Kidney tubule cell (primary cell): ENCODE measurements at regions not wholly inside any gene's neighbourhood (a gene's known extent, or its start where the extent isn't known, plus 50 kb on each side); places are given as distances from the start of the nearest gene placed in this dataset.
"Not testable (repeated sequence)": the region's sequence is repeated elsewhere in the genome, so short reads cannot be mapped to it uniquely, and the experiment has no call there.

Source experiments
- DNase-seq: peaks from one replicate; pipeline ENCODE4 v3.0.0-alpha.2; 2018; ENCODE audit warnings: low spot score

GRCh38 chr18:22816266-22817176, 116.6 kb upstream of the RBBP8 start:
- no peak for DNase-seq

- DNase-seq, result peak; percentile 51
Observed at GRCh38 chr18:22817844-22818243, 115.3 kb upstream of the RBBP8 start.

GRCh38 chr18:22822024-22822423, 111.1 kb upstream of the RBBP8 start:
- peak; percentile 87 for DNase-seq

- no peak for DNase-seq
Observed at GRCh38 chr18:22822841-22823508, 110.2 kb upstream of the RBBP8 start.

- DNase-seq, result peak; percentile 53
Observed at GRCh38 chr18:22826726-22827125, 106.4 kb upstream of the RBBP8 start.

GRCh38 chr18:22827216-22827615, 105.9 kb upstream of the RBBP8 start:
- no peak for DNase-seq

GRCh38 chr18:22827741-22828140, 105.4 kb upstream of the RBBP8 start:
- peak; percentile 77 for DNase-seq

- DNase-seq, result peak; percentile 95
Observed at GRCh38 chr18:22828171-22828570, 105.0 kb upstream of the RBBP8 start.

GRCh38 chr18:22828583-22828982, 104.5 kb upstream of the RBBP8 start:
- DNase-seq, result not testable (repeated sequence)

GRCh38 chr18:22829781-22830180, 103.3 kb upstream of the RBBP8 start:
- no peak for DNase-seq

- DNase-seq, result no peak
Observed at GRCh38 chr18:22830511-22830910, 102.6 kb upstream of the RBBP8 start.

GRCh38 chr18:22831441-22831904, 101.7 kb upstream of the RBBP8 start:
- peak; percentile 64 for DNase-seq

GRCh38 chr18:22836932-22837331, 96.2 kb upstream of the RBBP8 start:
- no peak for DNase-seq

GRCh38 chr18:22838221-22838620, 94.9 kb upstream of the RBBP8 start:
- DNase-seq, result no peak

GRCh38 chr18:22838639-22839277, 94.4 kb upstream of the RBBP8 start:
- DNase-seq, result no peak

GRCh38 chr18:22839340-22839821, 93.7 kb upstream of the RBBP8 start:
- DNase-seq, result no peak

- no peak for DNase-seq
Observed at GRCh38 chr18:22840606-22841144, 92.5 kb upstream of the RBBP8 start.

GRCh38 chr18:22841840-22842239, 91.3 kb upstream of the RBBP8 start:
- DNase-seq, result peak; percentile 19

GRCh38 chr18:22844190-22844589, 88.9 kb upstream of the RBBP8 start:
- peak; percentile 55 for DNase-seq

GRCh38 chr18:22844628-22845027, 88.5 kb upstream of the RBBP8 start:
- DNase-seq, result no peak

- peak; percentile 35 for DNase-seq
Observed at GRCh38 chr18:22846088-22846683, 86.9 kb upstream of the RBBP8 start.

GRCh38 chr18:22846697-22847096, 86.4 kb upstream of the RBBP8 start:
- no peak for DNase-seq
